WI38 (cell line): ENCODE measurements at regions not wholly inside any gene's neighbourhood (a gene's known extent, or its start where the extent isn't known, plus 50 kb on each side); places are given as distances from the start of the nearest gene placed in this dataset.
"Not testable (repeated sequence)": the region's sequence is repeated elsewhere in the genome, so short reads cannot be mapped to it uniquely, and the experiment has no call there.

ENCODE experiments used
- H3K4me3 ChIP-seq: 2 replicates; pipeline ENCODE4 v1.5.1; 2011; ENCODE audit warnings: low read depth, mild to moderate bottlenecking, control low read depth, low read length
- TF ChIP-seq, protein P1 (sequence below): IDR thresholded peaks from 2 replicates; pipeline ENCODE4 v1.5.1; 2012; ENCODE audit warnings: low read depth, mild to moderate bottlenecking, control low read depth, low read length

DNA sequence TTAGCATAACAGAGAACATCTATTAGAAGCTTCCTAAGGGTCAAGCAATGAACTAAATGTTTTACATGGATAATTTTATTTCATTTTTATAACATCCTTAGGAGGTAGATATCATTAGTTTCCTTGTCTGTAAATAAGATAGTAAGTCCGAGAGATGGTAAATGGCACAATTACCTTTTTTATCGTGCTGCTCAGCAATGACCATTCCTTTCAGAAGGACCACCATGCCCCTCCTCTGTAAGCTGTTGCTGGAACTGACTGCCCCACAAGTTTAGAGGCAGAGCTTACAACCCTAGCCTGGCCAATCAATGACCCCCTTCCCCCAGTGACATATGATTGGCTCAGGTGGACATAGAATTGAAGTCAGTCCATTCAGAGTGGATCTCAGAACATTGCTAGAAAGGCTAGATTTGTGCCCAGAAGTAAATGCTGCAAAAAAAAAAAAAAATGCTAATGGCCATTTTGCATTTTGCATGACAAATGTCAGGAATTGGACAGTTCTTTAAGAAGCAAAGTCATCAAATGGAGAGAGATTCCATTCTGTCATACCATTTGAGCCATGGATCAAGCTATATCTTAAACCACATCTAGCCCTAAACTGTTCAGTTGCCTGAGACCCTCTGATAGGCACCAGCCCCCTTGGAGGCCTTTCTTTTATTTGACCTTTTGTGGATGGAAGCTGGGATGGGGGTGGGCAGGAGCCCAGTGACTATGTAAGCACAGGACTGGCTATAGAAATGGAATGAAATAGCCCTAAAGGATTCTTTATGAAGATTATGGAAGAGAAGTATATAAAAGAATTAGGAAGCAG is 668.3 kb downstream of the UQCRFS1 start:
- H3K4me3 ChIP-seq, result no peak overlapping the region
- TF ChIP-seq, protein P1, sequence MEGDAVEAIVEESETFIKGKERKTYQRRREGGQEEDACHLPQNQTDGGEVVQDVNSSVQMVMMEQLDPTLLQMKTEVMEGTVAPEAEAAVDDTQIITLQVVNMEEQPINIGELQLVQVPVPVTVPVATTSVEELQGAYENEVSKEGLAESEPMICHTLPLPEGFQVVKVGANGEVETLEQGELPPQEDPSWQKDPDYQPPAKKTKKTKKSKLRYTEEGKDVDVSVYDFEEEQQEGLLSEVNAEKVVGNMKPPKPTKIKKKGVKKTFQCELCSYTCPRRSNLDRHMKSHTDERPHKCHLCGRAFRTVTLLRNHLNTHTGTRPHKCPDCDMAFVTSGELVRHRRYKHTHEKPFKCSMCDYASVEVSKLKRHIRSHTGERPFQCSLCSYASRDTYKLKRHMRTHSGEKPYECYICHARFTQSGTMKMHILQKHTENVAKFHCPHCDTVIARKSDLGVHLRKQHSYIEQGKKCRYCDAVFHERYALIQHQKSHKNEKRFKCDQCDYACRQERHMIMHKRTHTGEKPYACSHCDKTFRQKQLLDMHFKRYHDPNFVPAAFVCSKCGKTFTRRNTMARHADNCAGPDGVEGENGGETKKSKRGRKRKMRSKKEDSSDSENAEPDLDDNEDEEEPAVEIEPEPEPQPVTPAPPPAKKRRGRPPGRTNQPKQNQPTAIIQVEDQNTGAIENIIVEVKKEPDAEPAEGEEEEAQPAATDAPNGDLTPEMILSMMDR, result no peak

DNA sequence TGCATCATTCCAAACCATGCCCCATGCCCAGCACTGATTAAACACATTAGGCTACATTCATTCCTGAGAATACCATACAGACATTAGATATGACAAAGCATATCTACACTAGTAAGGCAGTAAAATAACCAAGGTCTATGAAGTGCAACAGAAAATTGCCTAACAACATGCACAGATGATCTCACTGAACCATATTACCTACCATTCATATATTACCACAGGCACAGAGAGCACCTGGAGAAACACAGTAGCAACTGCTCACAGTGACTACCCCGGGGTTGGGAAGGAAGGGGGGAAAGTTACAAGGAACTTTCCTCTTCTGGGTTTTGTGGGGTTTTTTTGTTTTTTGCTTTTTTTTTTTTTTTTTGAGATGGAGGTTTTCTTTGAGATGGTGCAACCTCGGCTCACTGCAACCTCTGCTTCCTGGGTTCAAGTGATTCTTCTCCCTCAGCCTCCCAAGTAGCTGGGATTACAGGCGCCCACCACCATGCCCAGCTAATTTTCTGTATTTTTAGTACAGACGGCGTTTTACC is 669.6 kb downstream of the UQCRFS1 start:
- TF ChIP-seq, protein P1, result no peak
- no peak overlapping the region for H3K4me3 ChIP-seq

DNA sequence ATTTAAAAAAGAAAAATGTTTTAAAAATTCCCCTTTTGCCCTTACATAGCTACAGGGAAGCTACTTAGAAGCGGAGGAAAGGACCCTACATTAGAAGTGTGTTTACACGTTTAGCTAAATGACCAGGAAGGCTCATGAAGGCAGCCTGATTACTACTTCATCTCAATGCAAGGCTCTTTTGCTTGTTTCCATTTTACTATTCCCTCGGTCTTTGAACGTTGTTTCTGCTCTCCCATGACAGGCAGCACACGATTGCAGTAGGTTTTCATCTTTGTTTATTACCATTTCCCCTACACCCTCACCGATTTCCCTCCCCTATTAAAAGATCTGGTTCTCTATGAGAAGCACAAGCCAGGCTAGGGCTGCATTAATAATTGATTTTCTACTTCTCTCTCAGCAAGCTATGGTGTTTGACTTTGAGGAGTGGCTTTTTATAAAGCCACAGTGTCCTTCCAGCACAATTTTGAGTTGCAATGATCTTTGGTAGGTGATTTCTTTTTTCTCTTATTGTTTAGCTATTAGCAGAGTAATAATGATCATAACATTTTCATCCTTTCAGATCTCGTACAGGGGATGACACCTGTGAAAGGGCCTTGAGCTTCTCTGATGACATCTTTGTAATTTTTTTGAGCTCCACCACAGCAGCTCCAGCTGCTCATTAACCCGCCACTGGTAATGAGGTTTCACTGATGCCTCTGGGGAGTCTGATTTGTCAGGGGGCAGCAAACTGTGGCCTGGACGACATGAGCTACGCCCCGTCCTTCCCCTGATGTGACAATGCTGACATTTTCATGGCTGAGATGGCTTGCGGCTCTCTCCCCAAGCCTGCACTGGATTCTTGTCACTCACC is 670.3 kb downstream of the UQCRFS1 start:
- no peak overlapping the region for H3K4me3 ChIP-seq
- TF ChIP-seq, protein P1, result no peak

DNA sequence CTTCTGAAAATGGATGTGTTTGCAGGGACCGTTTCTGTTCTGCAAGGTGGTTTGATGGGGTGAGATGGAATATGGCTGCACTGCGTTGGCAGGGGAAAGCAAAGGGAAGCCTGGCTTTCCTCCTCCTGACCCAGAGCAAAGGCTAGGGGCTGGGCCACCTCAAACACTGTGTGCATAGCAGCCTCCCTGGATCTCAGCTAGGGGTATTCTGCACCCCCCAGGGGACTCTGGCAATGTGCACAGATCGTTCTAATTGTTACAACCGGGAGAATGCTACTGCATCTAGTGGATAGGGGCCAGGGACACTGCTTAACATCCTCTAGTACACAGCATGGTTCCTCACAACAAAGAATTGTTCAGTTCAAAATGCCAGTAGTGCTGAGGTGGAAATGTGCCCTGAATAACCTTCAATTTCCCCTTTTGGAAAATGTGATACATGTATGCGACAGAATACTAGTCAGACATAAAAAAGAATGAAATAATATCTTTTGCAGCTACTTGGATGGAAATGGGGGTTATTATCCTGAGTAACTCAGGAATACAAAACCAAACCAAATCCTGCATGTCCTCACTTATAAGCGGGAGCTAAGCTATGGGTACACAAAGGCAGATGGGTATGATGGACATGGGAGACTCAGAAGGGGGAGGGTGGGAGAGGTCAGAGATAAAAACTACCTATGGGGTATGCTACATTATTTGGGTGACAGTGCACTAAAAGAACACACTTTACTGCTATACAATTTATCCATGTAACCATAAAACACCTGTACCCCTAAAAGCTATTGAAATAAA is 671.2 kb downstream of the UQCRFS1 start:
- H3K4me3 ChIP-seq, result no peak overlapping the region
- TF ChIP-seq, protein P1, result no peak

GRCh38 chr19:28541029-28541428 is 671.9 kb downstream of the UQCRFS1 start:
- TF ChIP-seq, protein P1, result no peak
- no peak overlapping the region for H3K4me3 ChIP-seq

DNA sequence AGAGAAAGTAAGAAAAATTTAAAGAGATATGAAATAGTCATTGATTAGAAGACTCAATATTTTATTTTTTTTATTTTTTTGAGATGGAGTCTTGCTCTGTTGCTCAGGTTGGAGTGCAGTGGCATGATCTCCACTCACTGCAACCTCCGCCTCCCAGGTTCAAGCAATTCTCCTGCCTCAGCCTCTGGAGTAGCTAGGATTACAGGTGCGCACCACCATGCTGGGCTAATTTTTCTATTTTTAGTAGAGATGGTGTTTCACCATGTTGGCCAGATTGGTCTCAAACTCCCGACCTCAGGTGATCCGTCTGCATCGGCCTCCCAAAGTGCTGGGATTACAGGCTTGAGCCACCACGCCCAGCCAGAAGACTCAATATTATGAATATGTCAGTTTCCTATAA is 672.6 kb downstream of the UQCRFS1 start:
- not testable (repeated sequence) for H3K4me3 ChIP-seq

DNA sequence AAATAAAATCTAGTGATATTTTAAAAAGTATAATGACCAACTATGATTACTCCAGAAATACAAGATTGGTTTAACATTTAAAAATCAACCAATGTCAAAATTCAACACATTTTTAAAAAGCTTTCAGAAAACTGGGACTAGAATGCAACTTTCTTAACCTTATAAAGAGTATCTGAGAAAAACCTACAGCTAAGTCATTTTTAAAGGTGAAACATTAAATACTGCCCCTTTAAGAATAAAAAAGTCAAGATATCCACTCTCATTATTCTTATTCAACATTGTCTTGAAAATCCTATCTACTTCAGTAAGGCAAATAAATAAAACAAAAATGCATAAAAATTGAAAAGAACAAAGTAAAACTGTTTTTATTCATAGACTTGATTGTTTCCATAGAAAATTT is 673.2 kb downstream of the UQCRFS1 start:
- H3K4me3 ChIP-seq, result no peak overlapping the region
- TF ChIP-seq, protein P1, result no peak

GRCh38 chr19:28538579-28538978 is 674.4 kb downstream of the UQCRFS1 start:
- H3K4me3 ChIP-seq, result not testable (repeated sequence)
